NCI-H2107 treated with DMSO at 0.1 percent for 48 hours (cell line): ENCODE measurements at regions not wholly inside any gene's neighbourhood (a gene's known extent, or its start where the extent isn't known, plus 50 kb on each side); places are given as distances from the start of the nearest gene placed in this dataset.
"Not testable (repeated sequence)": the region's sequence is repeated elsewhere in the genome, so short reads cannot be mapped to it uniquely, and the experiment has no call there.

ENCODE experiments used
- DNase-seq: peaks from one replicate; lab custom pipeline; 2025; ENCODE audit not compliant: unreplicated experiment; lab: John Stamatoyannopoulos, UW

DNA sequence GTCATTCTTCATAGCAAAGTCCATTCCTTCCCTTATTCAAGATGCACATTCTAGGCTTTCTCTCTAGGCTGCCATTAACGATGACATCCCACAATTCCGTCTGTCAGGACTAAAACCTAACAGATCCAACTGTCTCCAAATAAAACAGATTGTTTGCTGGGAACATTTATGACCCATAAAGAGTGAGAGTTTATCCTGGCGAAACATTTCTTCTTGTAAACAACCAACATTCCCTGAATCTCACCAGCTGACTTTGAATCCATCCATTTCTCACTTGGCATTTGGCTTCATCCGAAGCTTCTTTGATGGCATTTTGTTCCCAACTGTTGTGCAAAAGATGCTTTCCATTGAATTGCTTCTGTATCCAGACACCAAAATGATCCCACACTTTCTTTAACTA, 93.1 kb downstream of the OLIG3 start:
- DNase-seq: no peak

DNA sequence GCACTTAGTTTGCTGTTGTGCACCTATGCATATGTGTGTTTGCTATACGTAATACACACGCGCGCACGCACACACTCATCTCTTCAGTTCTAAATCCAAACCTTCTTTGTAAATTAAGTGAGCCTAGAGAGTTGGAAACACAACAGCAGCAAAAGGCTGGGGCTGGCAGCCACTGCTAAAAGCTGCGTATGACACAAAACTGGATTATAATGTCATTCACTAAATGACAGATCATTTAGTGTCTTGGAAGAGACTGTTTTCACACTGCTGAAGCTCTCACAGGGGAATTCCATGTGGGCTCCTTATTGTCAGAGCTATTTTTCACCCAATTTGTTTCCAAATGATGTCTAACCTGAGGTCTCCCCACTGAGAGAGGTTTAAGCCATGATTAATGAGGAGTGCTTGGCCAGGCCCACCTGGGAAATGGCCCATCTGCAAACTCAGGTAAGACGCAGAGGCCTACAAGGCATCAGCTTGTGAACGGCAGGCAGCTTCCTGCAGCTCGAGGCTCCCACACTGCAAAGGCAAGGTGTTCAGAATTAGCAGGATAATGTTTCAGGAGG, 94.2 kb downstream of the OLIG3 start:
- no peak for DNase-seq

DNA sequence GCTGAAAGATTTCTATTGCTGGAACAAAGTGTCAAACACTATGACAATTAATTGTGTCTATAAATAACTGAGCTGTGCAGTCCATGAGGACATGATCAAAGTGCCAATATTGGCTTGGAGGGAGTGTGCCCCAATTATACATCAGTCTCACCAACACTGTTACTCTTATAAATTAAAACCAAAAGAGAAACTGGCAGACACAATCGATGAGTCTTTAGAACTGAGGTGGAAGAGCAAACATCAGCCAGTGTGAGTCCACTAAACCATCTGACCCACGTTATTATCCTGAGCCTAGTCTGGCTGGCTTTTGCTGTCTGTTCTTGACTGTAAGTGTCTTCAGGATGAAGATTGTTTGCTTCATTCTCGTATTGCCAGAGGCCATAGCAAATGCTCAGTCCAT, 98.9 kb downstream of the OLIG3 start:
- DNase-seq: no peak

DNA sequence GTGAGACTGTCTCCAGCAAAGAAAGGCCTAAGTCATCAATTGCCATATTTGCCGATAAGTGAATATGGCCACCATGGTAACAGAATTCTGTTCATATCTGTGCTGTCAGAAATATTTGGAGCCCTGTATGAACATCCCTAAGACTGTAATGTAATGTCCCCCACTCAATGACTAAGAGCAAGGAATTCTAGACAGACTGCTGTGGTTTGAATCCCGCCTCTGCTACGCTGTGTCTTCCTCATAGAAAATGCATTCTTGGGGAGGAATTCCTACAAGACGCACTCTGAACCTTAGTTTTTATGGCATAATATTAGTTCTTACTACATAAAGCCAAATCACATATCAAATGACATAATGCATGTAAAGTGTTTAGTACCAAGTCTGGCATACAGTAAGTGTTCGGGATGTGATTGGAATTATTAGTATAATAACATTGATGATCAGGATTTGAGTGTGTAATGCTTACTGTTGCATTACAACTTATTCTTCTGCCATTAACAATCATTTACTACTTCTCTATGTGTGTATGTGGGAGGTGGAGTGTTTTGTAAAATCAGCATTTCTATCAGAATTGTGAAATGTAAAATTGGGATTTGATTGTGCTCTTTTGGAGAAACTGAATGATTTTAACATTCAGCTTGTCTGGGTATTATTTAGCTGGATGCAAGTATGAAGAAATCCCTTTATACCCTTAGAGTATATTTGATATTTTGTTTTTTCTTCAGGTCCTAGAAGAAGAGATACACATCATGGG, 103.0 kb downstream of the OLIG3 start:
- DNase-seq: no peak

DNA sequence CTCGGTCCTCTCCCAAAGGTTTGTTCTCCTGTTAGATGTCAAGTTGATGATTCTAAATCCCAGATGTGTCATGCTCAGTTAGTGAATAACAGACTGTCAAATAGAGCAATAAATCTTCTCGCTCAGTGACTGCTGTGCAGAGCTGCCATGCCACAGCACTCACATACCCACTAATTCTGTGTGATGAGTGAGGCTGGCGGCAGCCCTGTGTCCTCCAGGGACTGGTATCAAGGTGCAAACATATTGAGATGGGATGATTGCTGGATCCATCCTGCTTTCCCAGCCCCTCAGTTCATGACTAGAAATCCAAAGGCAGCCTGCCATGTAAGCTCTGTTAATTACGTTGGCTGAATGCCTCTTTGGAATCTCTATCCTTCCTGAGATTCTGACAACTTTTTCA, 103.9 kb downstream of the OLIG3 start:
- DNase-seq: no peak

DNA sequence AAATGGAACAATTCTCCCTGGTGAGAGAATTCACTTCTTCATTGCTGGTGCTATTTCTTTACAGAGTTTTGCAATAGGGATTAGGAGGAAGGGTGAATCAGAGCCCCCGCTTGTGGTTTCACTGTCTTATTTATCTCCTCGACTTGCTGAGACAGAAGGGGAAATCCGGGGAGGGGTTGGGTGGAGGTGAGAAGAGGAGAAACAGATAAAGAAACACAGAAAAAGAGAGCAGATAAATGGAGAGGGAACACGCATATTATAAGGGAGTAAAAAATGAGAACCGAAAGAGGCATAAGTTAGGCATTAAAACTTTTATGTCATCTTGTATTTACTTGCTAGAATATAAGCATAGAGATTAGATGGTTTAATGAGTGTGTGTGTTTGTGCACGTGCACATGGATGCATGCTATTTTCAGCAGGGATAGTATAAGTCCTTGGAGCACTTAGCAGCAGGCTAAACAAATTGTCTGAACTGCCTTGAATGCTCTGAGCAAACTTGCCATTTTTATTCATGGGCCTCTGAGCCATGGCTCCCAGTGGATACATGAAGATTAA, 105.0 kb downstream of the OLIG3 start:
- DNase-seq: no peak

DNA sequence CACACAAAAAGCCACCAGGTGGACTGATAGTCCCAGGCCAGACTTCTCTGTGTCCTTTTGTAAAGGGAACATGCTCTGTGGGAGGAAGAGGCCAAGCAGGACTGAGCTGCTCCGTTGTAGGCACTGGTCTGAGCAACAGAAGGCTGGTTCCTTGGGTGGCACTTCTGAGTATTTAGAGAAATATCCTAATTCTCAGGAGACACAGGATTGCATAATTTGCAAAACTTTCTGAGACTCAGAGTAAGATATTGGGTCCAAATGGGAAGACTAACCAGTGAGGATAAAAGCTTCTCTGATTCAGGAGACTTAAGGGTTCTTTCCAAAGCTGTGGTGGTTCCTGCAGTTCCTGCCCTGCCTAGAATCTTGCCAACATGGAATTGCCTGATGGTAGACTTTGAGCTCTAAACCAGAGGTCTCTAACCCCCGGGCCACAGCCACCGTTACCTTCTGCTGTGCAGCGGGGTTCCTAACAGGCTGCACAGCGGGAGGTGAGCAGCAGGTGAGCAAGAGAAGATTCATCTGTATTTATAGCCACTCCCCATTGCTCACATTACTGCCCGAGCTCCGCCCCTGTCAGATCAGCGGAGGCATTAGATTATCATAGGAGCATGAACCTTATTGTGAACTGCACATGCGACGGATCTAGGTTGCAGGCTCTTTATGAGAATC, 107.0 kb downstream of the OLIG3 start:
- peak; percentile 25 for DNase-seq

DNA sequence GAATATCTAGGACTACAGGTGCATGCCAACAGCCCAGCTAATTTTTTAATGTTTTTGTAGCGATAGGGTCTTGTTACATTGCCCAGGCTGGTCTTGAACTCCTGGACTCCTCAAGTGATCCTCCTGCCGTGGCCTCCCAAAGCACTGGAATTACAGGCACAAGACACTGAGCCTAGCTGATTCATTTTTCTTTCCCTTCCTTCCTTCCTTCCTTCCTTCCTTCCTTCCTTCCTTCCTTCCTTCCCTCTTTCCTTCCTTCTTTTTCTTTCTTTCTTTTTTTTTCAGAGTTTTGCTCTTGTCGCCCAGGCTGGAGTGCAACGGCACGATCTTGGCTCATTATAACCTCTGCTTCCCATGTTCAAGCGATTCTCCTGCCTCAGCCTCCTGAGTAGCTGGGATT, 110.9 kb downstream of the OLIG3 start:
- not testable (repeated sequence) for DNase-seq

DNA sequence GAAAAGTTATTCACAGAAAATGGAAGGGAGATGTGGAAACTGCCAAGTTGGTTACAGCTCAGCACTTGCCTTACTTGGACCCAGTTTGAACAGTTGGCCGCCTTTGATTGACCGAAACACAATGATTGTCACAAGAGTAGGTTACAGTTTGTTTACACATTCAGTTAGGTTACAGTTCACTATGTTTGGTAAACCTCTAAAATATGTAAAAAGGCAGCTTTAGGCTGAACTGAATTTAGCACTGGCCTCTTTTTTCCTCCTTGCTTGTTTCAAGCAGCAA, 116.2 kb downstream of the OLIG3 start:
- DNase-seq: no peak

DNA sequence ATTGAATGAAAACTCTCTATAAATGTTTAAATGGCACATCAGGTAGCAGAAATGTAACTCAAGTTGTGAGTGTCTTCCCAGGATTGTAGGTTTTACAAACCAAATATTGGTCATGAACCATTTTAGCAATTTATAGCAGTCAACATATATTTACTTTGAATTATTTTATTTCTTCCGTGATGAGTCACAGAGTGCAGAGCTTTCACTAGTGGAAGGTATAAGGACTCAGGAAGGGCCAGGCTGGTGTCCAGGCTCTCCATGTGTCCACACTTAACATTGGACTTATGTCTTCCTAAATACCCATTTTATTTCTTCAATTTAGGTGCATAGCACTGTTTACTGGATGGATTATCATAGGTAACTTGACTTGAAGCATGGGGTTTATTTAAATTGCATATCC, 120.9 kb downstream of the OLIG3 start:
- DNase-seq: no peak

DNA sequence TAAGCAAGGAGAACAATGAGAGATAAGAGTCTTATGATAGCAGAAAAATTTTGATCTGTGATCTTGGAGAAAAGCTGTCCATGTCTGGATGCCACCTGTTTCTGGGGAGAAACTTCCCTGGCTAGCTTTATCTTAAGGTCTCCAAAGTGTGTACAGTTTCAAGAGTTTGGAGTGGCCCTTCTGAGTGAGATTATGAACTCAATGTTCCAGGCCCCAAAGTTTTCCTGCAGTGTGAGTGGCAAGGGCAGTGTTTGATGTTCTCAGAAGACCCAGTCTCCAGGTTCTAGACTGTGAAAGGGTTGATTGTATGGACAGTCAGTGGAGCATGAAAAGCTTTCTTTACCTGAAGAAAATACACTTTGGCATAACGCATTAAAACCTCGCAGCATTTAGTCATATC, 121.7 kb downstream of the OLIG3 start:
- DNase-seq: no peak

DNA sequence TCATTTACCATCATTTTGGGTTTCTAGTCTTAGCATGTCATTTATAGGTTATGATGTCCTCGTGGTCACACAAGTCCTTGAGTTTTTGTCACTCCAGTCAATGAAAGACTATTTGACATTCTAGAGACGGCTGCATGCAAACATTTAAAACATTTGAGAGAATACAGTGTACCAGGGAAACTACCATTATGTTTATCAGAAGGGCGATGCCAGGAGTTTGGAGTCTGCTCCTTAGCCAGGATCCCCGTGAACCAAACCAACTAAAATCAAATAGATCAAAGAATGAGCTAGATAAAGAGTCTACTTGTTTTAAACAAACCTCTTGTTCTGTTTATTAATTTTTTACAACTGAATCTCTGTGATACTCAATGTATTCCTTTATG, 122.6 kb downstream of the OLIG3 start:
- DNase-seq: no peak

DNA sequence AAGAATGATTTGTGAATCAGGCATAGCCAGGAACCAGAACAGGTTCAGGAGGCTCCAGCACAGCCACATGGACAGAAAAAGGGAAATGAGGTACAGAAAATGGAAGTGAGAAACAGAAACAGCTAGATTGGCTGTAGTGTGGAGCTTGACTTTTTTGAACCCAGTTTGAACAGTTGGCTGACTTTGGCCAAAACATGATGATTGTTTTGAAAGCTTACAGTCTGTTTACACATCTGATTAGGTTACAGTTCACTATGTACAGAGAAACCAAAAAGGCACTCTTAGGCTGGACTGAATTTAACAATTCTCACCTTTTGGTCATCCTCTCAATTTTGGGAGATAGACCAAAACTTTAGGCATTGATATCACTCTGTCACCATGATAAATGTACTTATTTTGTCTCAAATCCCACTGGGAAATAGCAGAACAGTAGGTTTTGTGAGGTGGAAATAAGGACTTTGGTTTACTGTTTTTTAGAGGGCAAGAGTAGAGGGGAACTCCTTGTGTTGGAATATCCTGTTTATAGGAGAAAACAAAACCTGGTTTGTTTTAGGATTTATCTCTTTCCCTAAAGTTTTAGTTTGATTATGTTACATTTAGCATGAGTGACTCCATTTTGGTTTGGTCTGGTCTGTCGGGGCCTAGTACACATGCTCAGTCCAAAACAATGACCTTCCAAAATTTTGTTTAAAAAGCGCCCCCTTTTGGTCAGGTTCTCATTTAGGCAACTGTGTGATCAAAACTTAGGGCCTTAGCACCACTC, 123.1 kb downstream of the OLIG3 start:
- DNase-seq: no peak

DNA sequence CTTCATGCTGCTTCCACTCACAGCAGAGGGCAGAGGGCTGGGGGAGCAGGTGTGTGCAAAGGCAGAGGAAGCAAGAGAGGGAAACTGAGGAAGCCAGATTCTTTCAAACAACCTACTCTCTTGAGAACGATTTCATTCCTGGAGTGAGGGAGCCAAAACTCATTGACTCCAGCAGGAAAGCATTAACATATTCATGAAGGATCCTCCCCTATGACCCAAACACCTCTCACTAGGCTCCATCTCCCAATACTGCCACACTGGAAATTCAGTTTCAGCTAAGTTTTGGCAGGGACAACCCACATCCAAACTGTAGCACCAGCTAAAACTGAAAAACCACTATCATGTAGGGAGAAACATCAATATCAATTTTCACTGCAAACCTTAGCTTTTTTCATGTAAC, 125.1 kb downstream of the OLIG3 start:
- no peak for DNase-seq

DNA sequence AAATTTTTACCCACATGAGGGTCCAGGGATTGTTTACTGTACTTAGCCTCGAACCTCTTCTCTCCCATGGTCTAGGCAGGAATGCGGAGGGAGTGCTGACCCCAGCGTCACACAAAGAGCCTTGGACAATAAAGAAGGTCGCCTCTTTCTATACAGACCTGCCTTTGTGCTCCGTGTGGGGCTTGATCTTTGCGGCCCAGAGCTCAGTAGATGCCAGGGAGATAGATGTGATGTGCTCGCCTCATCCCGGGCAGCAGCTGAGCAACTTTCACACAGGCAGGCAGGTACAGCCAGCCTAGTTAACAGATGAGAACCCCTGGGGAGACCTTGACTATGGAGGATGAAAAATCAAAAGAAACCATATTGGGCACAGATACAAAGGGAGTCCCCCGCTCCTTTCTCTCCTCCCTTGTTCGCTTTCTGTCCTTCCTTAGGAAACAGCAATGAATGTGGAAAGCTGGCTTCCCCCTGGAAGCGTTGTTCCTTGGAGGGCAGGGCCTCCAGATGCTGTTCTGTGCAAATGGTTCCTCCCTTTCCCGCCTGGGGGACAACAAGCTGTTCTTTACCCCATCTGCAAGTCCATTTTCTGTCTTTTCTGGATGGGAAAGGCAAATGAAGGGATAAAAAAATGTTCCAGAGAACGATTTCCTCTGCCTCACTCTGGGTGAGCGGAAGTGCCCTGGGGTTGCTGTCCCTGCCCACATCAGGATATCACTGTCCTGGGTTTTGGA, 128.3 kb downstream of the OLIG3 start:
- no peak for DNase-seq

DNA sequence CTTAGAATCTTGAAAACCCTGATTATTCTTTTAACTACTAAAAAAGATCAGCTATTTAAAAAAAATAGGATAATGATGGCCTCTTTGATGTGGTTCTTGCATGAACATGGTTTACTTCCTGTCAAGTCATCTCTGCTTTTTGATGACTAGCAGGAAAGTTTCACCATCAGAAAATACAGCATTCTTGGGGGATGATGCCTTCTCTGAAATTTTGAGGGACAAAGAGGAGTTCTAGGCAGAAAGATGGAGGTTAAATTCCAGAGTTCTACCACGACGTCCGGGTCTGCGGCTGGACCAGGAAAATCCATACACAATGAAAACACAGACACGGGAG, 130.4 kb downstream of the OLIG3 start:
- no peak for DNase-seq

DNA sequence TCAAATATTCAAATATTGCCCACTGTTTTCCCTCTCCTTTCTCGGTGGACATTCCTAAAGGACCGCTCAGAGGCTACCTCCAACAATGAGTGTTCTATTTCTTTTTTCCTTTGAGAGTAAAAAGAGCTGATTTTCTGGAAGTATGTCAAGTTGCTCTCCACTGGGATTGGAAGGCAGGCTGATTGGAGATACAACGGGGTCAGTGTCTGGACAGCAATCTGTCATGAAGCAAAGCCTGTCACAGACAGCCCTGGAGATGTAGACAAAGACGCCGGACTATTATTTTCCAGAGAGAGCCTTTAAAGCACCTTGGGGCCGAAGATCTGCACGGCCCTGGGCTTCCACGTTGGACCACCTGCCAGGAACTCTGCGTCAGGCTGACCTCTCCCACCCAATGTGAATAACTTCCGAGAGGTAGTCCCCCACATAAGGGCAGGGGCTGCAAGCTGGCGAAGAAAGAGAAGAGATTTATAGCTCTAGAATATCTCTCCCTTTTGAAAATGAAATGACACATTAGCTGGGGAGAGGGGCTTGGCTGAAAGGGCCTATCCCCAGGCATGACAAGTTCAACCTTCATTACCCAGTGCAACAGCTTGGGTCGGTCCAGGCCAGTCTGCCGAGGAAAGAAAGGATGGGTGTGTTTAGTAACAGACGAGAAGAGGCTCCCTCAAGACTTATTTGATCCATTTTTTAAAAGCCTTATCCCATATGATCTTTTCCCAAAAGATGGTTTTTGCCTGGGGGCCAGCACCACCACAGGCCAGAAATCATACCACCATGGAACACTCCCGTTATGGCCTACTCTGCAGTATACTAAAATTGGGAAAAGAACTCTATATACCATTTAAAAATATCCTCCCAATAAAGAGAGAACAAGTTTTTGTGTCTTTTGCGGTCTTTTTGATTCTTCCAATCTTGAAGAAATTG, 131.1 kb downstream of the OLIG3 start:
- DNase-seq: no peak

DNA sequence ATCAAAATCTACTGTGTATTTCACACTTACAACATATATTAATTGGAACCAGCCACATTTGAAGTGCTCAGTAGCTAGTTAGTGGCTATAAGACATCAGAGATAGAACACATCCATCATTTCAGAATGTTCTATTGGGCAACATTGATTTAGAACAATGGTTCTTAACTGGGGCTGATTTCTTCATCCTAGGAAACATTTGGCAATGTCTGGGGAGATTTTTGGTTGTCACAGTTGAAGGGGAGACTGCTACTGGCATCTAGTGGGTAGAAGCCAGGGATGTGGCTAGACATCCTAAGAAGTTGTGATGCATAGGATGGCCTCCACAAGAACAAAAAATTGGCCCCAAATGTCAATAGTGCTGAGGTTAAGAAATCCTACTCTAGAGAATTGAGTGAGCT, 132.5 kb downstream of the OLIG3 start:
- DNase-seq: no peak

DNA sequence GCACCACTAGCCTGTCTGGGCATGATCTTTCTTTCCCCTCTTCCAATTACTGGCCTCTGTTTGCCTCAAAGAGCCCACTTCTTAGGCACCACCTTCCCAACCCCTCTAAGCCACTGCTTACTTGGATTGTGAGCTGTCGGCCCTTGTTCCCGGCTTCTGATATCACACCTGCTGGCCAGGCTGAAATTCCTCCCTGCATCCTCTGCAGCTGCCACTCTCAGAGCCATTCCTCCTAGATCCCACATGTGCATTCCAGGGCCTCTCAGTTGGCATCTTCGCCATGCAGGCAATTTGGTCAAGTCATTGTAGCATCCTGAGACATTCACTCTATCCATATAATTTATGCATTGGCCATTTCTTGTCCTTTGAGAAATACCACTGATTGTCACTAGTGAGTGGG, 135.9 kb downstream of the OLIG3 start:
- no peak for DNase-seq

DNA sequence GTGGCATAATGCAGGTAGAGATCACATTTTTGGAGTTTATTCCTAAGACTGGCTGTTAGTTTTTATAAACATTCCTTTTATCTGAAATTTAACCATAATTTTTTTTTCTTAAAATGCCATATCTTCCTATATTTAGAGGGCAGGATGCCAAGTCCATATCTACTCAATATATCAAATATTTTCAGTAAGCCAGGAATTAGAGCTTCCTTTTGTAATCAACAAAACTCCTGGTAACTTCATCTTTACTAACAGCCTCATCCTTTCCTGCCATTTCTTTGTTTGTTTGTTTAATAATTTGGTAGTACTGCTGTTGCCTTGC, 136.3 kb downstream of the OLIG3 start:
- no peak for DNase-seq
